Motor neuron (in vitro differentiated cells): ENCODE measurements at regions not wholly inside any gene's neighbourhood (a gene's known extent, or its start where the extent isn't known, plus 50 kb on each side); places are given as distances from the start of the nearest gene placed in this dataset.

Experiments
- ATAC-seq, 8 experiments: fragments of 200-7000 bp; cut with Tn5 transposase; replicated peaks in 6 of 8; 2 replicates each; pipeline ENCODE4 v1.8.0; 2021; ENCODE audit warnings: mild to moderate bottlenecking in 8 of 8, moderate library complexity in 8 of 8
- H3K27ac ChIP-seq, 2 donors: fragments of 250-450 bp; sonication (Bioruptor Pico); 2 replicates each; pipeline ENCODE4 v1.9.0; 2021; ENCODE audit warnings: antibody characterized with exemption in 2 of 2, mild to moderate bottlenecking in 2 of 2, moderate library complexity in 1 of 2
- H3K4me1 ChIP-seq, 2 donors: fragments of 250-450 bp; sonication (Bioruptor Pico); replicated peaks in 1 of 2; 2 replicates each; pipeline ENCODE4 v1.6.1; 2021; ENCODE audit warnings: antibody characterized with exemption in 2 of 2, mild to moderate bottlenecking in 2 of 2, moderate library complexity in 1 of 2
- H3K4me3 ChIP-seq, 5 donors: fragments of 250-450 bp; sonication (Bioruptor Pico); 2 replicates each; pipeline ENCODE4 v1.9.0; 2021; ENCODE audit warnings: antibody characterized with exemption in 5 of 5, mild to moderate bottlenecking in 5 of 5, moderate library complexity in 4 of 5
- WGBS, 10 experiments: fragments of 450-650 bp; shearing (Covaris generic); methylation state at CpG; one replicate each; pipeline ENCODE4 v1.0.0; 2022; 5-methylcytosine and 5-hydroxymethylcytosine counted together
- in situ Hi-C, 9 experiments: fragments of 400-800 bp; cut with MboI; loops; one replicate each; pipeline ENCODE4 v1.15.0; 2021; ENCODE audit warnings: low sequenced_read_pairs in 9 of 9, low pct_unique_long_range_greater_than_20kb in 2 of 9; ENCODE audit not compliant: unreplicated experiment in 9 of 9

DNA sequence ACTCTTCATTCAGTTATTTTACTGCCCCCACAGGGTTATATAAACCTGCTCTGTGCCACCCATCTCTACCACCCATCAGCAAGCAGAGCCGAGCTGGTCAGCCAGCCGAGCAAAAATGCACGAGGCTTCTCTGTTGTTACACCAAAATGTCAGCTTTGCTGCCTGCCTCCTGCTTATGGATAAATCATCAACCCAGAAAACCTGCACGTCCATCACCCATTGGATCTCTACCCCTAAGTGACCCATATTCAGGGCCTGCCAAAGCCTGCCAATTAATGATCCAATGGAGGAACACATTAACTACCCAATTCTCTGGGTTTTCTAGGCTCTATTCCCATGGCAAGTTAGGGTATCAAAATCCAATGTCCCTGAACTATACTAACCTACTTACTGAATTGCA, 365.5 kb upstream of the ACVR2A start:
- no peak for ATAC-seq
- WGBS, 10 experiments: 0 to 100% (median 81%) methylated on average over 1 to 4 of the region's 4 CpGs; no CpG with 5 or more reads in 4 of the 10 experiments

DNA sequence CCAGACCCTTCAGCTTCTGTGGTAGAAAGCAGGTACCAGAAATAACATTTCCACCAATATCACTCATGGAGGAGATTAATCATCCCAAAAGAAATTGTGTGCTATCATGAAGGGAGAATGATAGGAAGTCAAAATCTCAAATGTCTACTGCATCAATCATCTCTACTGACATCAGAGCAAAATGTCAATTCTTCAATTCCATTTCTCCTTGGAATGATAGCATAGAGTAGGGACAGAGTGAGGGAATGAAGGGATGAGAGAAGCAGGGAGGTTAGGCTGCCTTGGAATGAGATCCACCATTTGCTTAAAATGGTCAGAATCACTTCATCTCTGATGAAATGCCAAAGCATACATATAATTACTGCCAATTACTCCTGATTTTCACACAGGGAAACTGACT, 371.8 kb upstream of the ACVR2A start:
- Histone ChIP-seq H3K27ac (no peak overlapping the region), H3K4me3 (no peak overlapping the region), H3K4me1 (no peaks in the 10 kb centered on the region)
- no peak for ATAC-seq
- in situ Hi-C loops: no loop called here

More for the DNA sequence above, 365.5 kb upstream of the ACVR2A start:
- in situ Hi-C loops: no loop called here
- Histone ChIP-seq H3K4me1 (no peaks in the 10 kb centered on the region), H3K27ac (no peak overlapping the region), H3K4me3 (no peak overlapping the region)

DNA sequence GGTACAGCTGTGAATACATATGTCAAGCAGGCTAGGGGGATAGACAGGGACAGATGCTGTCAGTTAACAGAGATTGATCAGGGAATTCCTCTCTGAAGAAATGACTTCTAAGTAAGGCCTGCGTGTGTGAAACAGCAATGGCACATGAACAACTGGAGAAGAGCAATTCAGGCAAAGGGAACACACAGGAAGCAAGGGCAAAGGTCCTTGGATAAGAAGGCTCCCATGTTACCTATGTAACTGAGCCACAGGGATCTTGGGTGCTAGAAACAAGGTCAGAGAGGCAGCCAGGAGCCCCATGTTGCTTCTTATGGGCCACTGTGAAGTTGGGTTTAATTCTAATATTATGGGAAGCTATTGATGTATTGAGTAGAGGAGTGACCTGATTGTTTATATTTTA, 373.7 kb upstream of the ACVR2A start:
- Histone ChIP-seq H3K4me1 (no peaks in the 10 kb centered on the region), H3K4me3 (no peak overlapping the region), H3K27ac (no peak overlapping the region)
- WGBS, 10 experiments: 33 to 80% (median 60%) methylated on average over 1 of the region's 1 CpG; no CpG with 5 or more reads in 3 of the 10 experiments
- ATAC-seq: no peak
- in situ Hi-C loops: no loop called here

DNA sequence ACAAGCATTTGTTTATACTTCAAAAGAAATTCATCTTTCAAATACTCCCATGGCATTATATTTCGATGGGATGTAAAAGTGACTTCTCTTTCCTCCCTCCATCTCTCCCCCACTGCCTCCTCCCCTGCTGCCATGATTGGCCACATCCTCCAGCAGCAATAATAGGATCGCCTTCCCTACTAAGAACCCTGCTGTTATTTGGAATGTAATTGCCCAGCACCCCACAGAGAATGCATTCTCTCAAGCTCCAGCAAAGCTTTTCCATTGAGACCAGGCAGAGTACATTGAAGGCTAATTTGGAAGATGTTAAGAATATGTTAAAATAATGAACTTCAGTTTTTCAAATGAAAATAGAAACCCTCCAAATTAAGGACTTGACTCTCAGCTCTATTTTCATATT, 375.4 kb upstream of the ACVR2A start:
- Histone ChIP-seq H3K4me3 (no peak overlapping the region), H3K27ac (no peak overlapping the region), H3K4me1 (no peaks in the 10 kb centered on the region)
- in situ Hi-C loops: no loop called here
- 0 to 80% (median 18%) methylated on average over 1 to 2 of the region's 2 CpGs for WGBS, 10 experiments
- ATAC-seq: no peak

DNA sequence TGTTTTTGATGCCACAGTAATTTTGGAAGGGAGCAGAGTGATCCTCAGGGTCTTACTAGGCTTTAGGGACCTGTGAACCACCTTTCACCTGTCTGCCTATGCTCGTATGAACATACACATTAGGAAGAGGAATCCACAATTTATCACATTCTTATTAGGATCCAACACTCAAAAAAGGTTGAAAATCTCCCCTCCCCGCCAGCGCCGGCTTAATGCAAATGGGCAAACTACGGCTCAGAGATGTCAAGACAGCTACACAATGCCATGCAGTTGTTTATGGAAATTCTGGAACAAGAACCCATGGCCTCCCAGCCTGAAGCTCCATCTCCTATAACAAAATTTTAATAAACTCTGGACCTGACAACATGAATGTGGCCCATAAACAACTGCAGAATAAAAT, 375.9 kb upstream of the ACVR2A start:
- ATAC-seq: no peak
- Histone ChIP-seq H3K27ac (no peak overlapping the region), H3K4me3 (no peak overlapping the region), H3K4me1 (no peaks in the 10 kb centered on the region)
- WGBS, 10 experiments: 43 to 75% (median 59%) methylated on average over 4 to 5 of the region's 5 CpGs; no CpG with 5 or more reads in 4 of the 10 experiments
- in situ Hi-C loops: no loop called here

DNA sequence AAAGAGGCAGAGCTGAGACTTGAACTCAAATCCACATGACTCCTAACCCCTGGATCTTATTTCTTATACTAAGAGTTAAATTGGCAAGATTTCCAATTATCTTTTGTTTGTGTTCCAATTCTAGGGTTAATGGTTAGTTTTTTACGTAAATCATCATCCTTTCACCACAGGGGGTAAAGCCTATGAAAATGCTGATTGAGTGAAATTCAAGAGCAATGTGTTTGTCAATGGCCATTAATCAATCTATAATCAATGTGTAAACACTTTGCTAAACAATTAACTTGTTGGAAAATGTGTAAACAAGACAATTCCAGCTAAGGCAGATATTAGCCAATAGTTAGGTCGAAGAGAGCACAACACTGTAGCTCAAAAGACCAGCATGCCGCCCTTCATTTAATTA, 376.5 kb upstream of the ACVR2A start:
- Histone ChIP-seq H3K4me1 (no peaks in the 10 kb centered on the region), H3K4me3 (no peak overlapping the region), H3K27ac (no peak overlapping the region)
- whole genome bisulfite sequencing, 10 experiments: 50 to 100% (median 80%) methylated on average over 1 to 3 of the region's 3 CpGs
- in situ Hi-C loops: no loop called here
- no peak for ATAC-seq

DNA sequence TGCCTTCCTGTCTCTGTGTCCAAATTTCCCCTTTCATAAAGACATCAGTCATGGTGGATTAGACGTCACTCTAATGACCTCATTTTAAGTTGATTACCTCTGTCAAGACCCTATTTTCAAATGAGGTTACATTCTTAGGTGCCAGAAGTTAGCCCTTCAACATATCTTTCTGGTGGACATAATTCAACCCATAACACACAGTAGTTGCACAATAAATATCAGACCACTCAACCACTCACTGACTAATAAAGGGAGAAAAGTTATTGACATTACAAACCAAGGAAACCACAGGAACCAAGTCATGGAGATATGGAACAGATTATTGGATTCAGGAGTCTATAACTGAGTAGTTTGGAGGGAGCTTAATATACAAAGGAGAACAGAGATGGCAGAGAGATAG, 377.4 kb upstream of the ACVR2A start:
- ATAC-seq: no peak
- H3K27ac ChIP-seq: no peak overlapping the region
- 17 to 100% (median 90%) methylated on average over 1 of the region's 1 CpG; no CpG with 5 or more reads in 3 of the 10 experiments for WGBS, 10 experiments
- in situ Hi-C loops: no loop called here
- no peak overlapping the region for H3K4me3 ChIP-seq
- H3K4me1 ChIP-seq: no peaks in the 10 kb centered on the region

DNA sequence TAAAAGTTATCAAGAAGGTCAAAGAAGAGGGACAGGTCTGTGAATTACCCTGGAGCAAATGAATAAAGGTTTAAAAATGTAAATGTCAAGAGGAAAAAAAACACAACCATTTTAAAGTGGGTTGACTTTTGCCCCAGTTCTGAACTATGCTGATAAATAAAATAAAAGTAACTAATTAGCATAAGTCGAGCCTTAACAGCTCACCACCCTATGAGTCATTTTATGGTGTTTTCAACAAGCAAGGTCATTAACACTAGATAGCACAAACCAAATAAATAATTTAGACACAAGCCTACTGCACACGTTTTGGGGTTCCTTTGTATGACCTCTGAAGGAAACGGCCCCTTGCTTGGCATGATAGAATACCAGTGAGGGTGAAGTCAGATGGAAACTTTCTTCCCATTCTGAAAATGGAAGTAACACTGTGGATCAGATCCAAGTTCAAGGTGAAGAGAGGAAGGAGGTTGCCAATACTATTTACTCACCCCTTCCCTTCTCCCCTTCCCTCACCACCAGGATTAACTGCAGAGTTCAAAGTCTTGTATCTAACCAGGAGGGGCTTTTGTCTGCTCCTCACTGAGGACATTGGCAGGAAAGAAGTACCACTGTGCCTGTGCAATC, 380.0 kb upstream of the ACVR2A start:
- peak in 3 of 8 experiments; percentile 67 to 99 (median 96) for ATAC-seq
- Histone ChIP-seq H3K27ac (no peak overlapping the region), H3K4me3 (no peak overlapping the region), H3K4me1 (no peaks in the 10 kb centered on the region)
- in situ Hi-C loops: no loop called here
- WGBS, 10 experiments: 0 to 100% (median 60%) methylated on average over 1 to 3 of the region's 3 CpGs; no CpG with 5 or more reads in 1 of the 10 experiments

DNA sequence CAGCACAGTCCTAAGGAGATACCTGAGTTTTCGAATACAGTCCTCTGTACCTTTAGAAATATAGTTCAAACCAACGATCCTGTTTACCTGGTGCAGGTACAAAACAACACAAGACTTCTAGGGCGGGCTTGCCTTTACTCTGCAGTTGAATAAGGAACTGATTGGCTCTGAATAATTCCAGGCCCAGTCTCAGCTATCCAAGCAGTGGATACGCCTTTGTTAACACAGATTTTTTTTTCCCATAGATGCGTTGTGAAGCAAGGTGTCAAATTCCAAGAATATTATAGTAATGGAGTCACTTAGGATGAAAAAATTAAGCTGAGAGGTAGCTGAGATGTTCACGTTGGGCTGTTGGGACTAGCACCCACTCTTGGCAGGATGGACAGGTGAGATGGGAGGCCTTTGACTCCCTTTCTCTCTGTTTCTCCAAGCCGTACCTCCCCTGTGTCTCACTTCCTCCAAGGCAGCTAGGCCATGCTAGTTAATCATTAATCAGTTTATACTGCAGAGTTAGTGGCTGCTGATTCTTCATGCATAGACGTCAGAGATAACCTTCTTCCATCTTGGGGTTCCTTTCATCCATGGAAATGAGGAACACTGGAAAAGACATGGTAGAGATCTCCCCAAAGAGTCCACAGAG, 380.8 kb upstream of the ACVR2A start:
- H3K4me3 ChIP-seq: no peak overlapping the region
- ATAC-seq: no peak
- no peak overlapping the region for H3K27ac ChIP-seq
- 64 to 93% (median 80%) methylated on average over 2 to 8 of the region's 8 CpGs for WGBS, 10 experiments
- in situ Hi-C loops: no loop called here
- H3K4me1 ChIP-seq: no peaks in the 10 kb centered on the region

DNA sequence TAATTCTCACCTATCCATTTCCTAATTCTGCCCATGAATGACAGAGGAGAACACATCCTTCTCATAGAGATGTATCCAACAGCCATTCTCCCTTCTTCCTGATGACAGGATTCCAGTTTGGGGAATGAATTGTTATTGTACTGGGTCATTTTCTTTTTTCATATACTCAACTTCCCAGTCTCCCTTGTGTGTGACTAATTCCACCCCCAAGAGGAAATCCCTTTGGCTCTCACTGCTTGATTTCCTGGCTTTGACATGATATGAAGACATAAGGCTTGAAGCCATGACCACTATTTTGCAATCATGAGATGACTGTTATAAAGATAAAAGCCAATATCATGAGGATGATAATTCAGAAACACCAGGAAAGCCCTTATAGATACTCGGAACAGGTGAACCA, 384.7 kb upstream of the ACVR2A start:
- Histone ChIP-seq H3K4me3 (no peak overlapping the region), H3K27ac (no peak overlapping the region), H3K4me1 (no peaks in the 10 kb centered on the region)
- no peak for ATAC-seq
- WGBS, 10 experiments: 20 to 100% (median 58%) methylated on average over 1 of the region's 1 CpG; no CpG with 5 or more reads in 3 of the 10 experiments
- in situ Hi-C loops: no loop called here

DNA sequence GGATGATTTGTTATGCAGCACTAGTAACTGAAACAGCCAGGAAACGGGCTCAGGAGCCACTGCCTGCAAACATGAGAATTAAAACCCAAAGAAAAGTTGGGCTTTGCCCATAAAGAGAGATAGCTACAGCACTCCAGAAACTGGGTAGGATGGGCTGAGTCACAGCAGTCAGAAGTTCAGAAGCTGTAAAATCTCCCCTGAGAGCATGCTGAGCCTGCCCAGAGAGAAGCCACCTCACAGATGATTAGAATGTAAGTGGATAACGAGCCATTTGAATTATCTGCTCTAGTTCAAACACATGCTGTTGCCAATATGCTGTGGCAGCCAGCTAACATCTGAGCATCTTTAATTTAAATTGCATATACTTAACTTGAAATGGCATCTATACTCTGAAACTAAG, 388.1 kb upstream of the ACVR2A start:
- no peak overlapping the region for H3K4me3 ChIP-seq
- 8 to 100% (median 81%) methylated on average over 1 to 2 of the region's 2 CpGs for WGBS, 10 experiments
- in situ Hi-C loops: no loop called here

DNA sequence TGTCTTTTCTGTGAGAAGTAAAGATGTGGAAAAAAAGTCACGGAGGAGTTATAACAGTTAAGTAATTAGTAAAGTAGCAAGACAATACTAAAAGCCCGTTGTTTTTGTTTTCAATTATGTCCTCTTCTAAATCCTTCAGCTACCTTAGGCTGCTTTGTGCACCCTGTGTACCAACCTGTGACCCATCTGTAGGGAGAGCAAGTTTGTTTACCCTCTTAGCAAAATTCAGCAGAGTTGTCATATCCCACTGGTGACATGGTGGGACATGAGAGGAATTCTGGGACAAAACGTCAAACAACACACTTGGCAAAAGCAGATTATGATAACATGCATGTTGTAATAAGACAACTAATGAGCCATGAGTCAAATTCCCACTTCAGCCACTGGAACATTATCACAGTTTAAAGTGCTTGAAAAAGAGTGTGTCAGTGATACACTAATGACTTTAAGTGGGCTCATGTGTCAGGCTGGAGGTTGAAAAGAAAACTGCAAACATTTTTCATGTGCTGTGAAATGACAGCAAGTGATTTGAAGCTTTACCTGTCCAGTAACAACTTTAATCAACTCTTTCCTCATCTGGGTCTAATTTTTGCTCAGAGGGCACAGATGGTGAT, 392.8 kb upstream of the ACVR2A start:
- WGBS, 10 experiments: 58 to 100% (median 87%) methylated on average over 1 to 3 of the region's 3 CpGs; no CpG with 5 or more reads in 2 of the 10 experiments
- ATAC-seq: no peak
- Histone ChIP-seq H3K27ac (no peak overlapping the region), H3K4me3 (no peak overlapping the region), H3K4me1 (peaks cover 25 to 35% of the 10 kb centered on the region in 2 donors)
- in situ Hi-C loops: no loop called here

More for the DNA sequence above, 388.1 kb upstream of the ACVR2A start:
- Histone ChIP-seq H3K27ac (no peak overlapping the region), H3K4me1 (peaks cover 0 to 2% of the 10 kb centered on the region in 2 donors)
- ATAC-seq: peak in 3 of 8 experiments; percentile 37 to 75 (median 55)

DNA sequence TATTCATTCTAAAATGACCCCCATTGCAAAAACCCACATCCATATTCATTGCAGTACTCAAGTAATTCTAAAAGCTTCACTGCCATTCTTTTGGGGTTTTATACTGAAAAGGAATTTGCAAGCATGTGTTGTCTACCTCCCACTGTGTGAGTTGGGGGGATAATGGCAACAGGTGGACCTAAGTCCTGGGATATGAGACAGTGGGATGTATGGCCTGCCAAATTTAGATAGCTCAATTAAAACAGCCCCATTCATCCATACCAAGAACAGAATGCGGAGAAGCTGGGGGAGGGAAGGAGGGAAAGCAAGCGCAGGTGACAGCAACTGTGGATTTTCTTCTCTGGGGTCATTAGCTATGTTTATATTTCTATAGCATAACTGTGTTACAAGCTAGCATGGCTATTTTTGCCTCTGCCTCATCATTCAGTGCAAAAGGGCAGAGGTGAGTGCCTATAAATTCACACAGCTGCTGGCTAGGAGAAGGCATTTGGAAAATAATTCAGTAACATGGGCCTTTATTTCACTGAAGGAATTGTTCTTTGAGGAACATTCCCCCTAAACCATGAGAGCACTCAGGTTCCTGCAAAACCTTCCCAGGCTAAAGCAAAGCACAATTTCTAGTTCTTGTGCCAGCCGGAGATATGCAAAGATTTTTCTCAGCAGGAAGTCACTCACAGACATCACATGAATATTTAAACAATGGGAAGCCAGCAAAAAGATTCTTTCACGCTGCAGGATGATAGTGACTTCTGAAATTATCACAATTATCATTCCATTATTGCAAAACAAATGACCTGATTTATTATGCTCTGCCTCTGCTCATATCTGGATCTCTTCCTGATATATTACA, 393.9 kb upstream of the ACVR2A start:
- Histone ChIP-seq H3K4me1 (peaks cover 25 to 35% of the 10 kb centered on the region in 2 donors), H3K4me3 (no peak overlapping the region), H3K27ac (no peak overlapping the region)
- 0 to 65% (median 32%) methylated on average over 1 to 4 of the region's 4 CpGs; no CpG with 5 or more reads in 1 of the 10 experiments for WGBS, 10 experiments
- in situ Hi-C loops: no loop called here
- ATAC-seq: peak; percentile 6 to 74 (median 66)
